HPDE6-E6E7 (cell line): ENCODE measurements at regions not wholly inside any gene's neighbourhood (a gene's known extent, or its start where the extent isn't known, plus 50 kb on each side); places are given as distances from the start of the nearest gene placed in this dataset.
A peak's percentile ranks its signal among the peaks of the same experiment; 100 is the strongest.

Experiments used
- DNase-seq: peaks from one replicate; pipeline ENCODE4 v3.0.0; 2011; ENCODE audit warnings: missing footprints; ENCODE audit errors: extremely low spot score

DNA sequence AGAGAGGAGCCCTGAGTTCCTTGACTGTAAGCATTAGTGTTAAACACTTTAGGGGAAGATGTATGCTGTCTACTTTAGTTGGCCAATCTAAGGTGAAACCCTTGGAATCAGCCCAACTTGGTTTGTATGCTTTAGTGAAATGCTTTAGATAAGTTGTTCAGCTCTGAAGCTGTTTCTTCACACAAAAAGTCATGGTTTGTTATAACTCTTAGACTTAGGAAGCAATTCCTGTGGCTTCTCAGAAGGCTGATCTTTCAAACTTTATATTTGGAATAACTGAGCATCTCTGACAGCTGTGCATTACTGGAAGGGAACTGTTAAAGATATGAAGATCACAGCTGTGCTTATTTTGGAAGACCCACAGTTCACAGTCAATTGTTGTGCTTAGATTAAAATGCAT lies 714.1 kb downstream of the FAT4 start:
- DNase-seq, result no peak

- no peak for DNase-seq
Measured at GRCh38 chr4:126037231-126037630, 722.5 kb downstream of the FAT4 start.

DNA sequence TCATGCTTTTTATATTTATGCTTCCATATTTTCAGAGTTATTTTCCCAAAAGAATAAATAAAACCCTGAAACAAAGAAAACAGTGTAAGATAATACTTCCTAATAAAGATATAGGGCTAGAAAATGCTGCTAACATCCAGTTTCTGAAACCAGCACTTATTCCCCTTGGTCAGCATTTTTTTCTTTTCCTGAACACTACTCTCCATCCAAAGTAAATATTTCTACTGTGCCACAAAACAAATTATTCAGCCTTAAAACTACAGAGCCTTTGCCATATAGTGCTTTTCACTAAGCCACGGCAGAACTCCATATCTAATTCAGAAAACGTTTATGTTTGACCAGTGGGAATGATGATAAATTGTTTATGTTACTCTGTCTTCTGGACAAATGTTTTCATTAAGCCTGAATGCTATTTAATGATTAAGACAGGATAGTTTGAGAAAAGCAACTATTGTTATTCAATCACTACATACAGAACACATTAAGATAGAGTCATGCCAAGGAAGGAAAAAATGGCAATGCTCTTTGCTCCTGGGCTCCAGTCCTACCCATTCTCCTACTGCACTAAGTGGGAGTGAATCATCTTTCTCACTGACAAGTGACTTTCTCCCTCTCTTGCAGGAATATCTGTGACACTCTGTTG lies 723.9 kb downstream of the FAT4 start:
- DNase-seq, result no peak

- no peak for DNase-seq
Measured at GRCh38 chr4:126046081-126046614, 731.4 kb downstream of the FAT4 start.

DNA sequence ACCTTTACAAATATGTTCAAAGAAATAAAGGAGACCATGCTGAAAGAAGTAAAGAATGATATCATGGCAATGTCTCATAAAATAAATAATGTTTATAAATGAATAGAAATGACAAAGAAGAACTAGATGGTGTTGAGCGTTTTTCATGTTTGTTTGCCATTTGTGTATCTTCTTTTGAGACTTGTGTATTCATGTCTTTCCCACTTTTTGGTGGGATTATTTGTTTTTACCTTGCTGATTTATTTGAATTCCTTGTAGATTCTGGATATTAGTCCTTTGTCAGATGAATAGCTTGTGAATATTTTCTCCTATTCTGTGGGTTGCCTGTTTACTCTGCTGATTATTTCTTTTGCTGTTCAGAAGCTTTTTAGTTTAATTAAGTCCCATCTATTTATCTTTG lies 732.4 kb downstream of the FAT4 start:
- DNase-seq, result no peak

- DNase-seq, result peak; percentile 5
Measured at GRCh38 chr4:126051689-126052424, 737.1 kb downstream of the FAT4 start.

- no peak for DNase-seq
Measured at GRCh38 chr4:126056116-126056650, 741.4 kb downstream of the FAT4 start.

- DNase-seq, result no peak
Measured at GRCh38 chr4:126057371-126057770, 742.6 kb downstream of the FAT4 start.

GRCh38 chr4:126058596-126058995 lies 743.8 kb downstream of the FAT4 start:
- DNase-seq, result no peak

GRCh38 chr4:126061655-126062054 lies 746.9 kb downstream of the FAT4 start:
- DNase-seq, result no peak

DNA sequence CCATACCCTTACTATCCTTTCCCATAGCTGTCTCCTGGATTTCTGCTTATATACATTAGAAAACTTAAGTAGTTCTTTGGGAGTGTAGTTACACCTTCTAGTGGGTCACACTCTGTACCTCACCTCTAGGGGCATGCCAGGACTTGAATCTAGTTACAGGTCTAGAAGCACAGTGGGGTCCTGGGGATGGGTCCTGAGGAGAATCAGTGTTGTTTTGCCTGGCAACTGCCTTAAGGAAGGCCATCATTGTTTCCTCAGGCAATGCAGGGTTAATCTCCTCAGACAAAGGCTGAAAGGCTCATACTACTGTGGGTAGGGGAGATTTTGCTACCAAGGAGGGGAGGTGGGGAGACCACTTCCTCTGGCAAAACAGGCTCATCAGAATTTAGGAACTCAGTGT lies 750.3 kb downstream of the FAT4 start:
- no peak for DNase-seq

GRCh38 chr4:126071346-126072333 lies 756.9 kb downstream of the FAT4 start:
- no peak for DNase-seq

- DNase-seq, result no peak
Measured at GRCh38 chr4:126081336-126081735, 766.6 kb downstream of the FAT4 start.

GRCh38 chr4:126086041-126086440 lies 771.3 kb downstream of the FAT4 start:
- DNase-seq, result no peak

- no peak for DNase-seq
Measured at GRCh38 chr4:126087101-126087500, 772.3 kb downstream of the FAT4 start.

GRCh38 chr4:126097155-126097799 lies 782.5 kb downstream of the FAT4 start:
- no peak for DNase-seq

DNA sequence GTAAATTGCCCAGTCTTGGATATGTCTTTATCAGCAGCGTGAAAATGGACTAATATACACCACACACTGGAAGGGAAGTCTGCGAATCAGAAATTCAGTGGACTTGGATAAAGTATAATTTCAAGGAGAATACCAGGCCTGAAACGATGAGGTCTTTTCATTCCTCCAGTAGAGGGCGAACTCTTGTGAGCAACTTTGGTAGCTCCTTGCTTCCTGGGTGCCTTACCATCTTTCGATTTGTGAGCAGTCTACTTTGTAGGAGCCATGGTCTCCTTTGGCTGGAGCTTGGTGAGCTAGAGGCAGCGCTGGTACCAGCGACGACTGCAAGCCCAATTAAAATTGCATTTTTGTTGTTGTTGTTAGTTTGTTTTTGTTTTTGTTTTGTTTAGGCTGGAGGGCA lies 791.9 kb downstream of the FAT4 start:
- no peak for DNase-seq

DNA sequence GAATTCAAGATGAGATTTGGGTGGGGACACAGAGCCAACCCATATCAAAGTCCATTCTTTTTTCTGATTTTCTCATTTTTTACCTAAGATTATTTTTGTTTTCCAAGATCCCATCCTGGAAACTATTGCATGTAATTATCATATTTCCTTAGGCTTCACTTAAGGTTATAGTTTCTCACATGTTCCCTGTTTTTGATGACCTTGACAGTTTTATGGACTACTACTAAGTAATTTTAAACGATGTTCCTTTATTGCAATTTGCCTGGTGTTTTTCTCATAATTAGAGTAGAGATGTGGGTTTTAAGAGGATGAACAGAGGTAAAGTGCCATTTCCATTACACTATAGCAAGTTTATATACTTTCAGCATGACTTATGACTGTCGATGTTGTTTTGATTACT lies 795.1 kb downstream of the FAT4 start:
- DNase-seq, result no peak

- DNase-seq, result no peak
Measured at GRCh38 chr4:126113058-126113457, 798.3 kb downstream of the FAT4 start.

DNA sequence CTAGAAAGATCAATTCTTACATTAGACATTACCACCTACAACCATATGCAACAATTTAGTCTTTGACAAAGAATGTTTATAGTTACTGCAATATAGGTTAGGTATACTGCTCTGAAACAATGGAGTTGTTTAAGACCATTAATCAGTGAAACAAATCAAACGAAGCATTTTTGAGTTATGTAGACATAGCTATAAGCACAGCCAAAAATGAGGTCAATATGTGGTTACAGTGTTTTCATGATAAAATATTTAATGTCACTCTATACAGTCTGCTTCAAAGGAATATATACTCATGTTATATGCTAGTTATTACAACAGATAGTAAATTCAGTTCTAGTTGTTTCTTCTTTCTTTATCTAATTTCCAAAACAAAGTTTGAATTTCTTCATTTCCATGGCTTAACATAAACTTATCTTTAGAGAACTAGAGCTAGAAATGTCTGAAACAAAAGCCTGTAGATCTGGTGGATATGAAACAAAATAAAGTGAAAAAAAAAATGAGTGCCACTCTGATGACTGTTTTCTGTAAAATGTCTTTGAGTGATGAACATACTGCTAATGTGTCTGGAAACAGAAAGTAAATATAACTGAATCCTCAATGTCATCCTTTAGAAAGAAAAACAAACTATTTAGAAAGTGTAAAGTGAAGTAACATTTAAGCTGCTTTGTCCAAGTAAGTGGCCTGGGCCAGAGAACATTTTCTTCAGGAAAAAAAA lies 809.0 kb downstream of the FAT4 start:
- DNase-seq, result no peak

- DNase-seq, result no peak
Measured at GRCh38 chr4:126124818-126125217, 810.1 kb downstream of the FAT4 start.
